HepG2 (cell line): ENCODE measurements at regions not wholly inside any gene's neighbourhood (a gene's known extent, or its start where the extent isn't known, plus 50 kb on each side); places are given as distances from the start of the nearest gene placed in this dataset.
A peak's percentile ranks its signal among the peaks of the same experiment; 100 is the strongest.

Source experiments
- ATF6 ChIP-seq: sonication (generic); formaldehyde crosslinking; conservative IDR thresholded peaks from 2 replicates; pipeline ENCODE4 v1.4.0; 2020; ENCODE audit warnings: missing genetic modification reagents
- DNMT3B ChIP-seq: conservative IDR thresholded peaks from 2 replicates; pipeline ENCODE4 v1.6.1; 2016; ENCODE audit warnings: missing biosample characterization, control low read depth
- E2F1 ChIP-seq: sonication (generic); formaldehyde crosslinking; IDR thresholded peaks from 2 replicates; pipeline ENCODE4 v1.5.0; 2020; ENCODE audit warnings: missing genetic modification reagents
- FOXO1 ChIP-seq: sonication (generic); formaldehyde crosslinking; IDR thresholded peaks from 2 replicates; pipeline ENCODE4 v1.4.0; 2020; ENCODE audit warnings: missing genetic modification reagents
- HNF4A ChIP-seq: sonication (generic); formaldehyde crosslinking; IDR thresholded peaks from 2 replicates; pipeline ENCODE4 v1.4.0; 2020; ENCODE audit warnings: missing genetic modification reagents
- KLF6 ChIP-seq: IDR thresholded peaks from 2 replicates; pipeline ENCODE4 v1.8.0; 2016; ENCODE audit warnings: missing biosample characterization, missing genetic modification reagents
- MYNN ChIP-seq: sonication (generic); formaldehyde crosslinking; IDR thresholded peaks from 2 replicates; pipeline ENCODE4 v1.4.0; 2020; ENCODE audit warnings: mild to moderate bottlenecking, low read depth, missing genetic modification reagents
- PHF20 ChIP-seq: sonication (generic); formaldehyde crosslinking; IDR thresholded peaks from 2 replicates; pipeline ENCODE4 v1.5.0; 2020; ENCODE audit warnings: mild to moderate bottlenecking, missing genetic modification reagents
- RAD21 ChIP-seq: fragments of 450-650 bp; formaldehyde crosslinking; IDR thresholded peaks from 2 replicates; pipeline ENCODE4 v1.5.0; 2020; ENCODE audit warnings: mild to moderate bottlenecking
- SOX6 ChIP-seq, 2 experiments: fragments of 450-650 bp in 1 of 2; sonication (generic) in 1 of 2; formaldehyde crosslinking in 1 of 2; IDR thresholded peaks; 2 replicates each; pipeline versions ENCODE4 v1.4.0 to v1.6.1; 2017 to 2020; ENCODE audit warnings: antibody characterized with exemption in 1 of 2, mild to moderate bottlenecking in 1 of 2, missing genetic modification reagents in 1 of 2
- SP4 ChIP-seq: sonication (generic); formaldehyde crosslinking; IDR thresholded peaks from 2 replicates; pipeline ENCODE4 v1.8.1; 2023; ENCODE audit warnings: mild to moderate bottlenecking, missing genetic modification reagents
- USF2 ChIP-seq, 2 experiments: sonication (generic) in 1 of 2; formaldehyde crosslinking in 1 of 2; IDR thresholded peaks; 2 replicates each; pipeline versions ENCODE4 v1.5.1 to v1.6.1; 2011 to 2020; ENCODE audit warnings: borderline replicate concordance in 1 of 2, low read depth in 1 of 2, low read length in 1 of 2, mild to moderate bottlenecking in 1 of 2, missing genetic modification reagents in 1 of 2, moderate library complexity in 1 of 2
- ZNF292 ChIP-seq: sonication (generic); formaldehyde crosslinking; IDR thresholded peaks from 2 replicates; pipeline ENCODE4 v1.8.1; 2022; ENCODE audit warnings: mild to moderate bottlenecking, low read depth, missing genetic modification reagents, borderline replicate concordance
- ZNF407 ChIP-seq: sonication (generic); formaldehyde crosslinking; IDR thresholded peaks from one replicate; pipeline ENCODE4 v1.5.1; 2020; ENCODE audit warnings: mild to moderate bottlenecking, missing genetic modification reagents; ENCODE audit errors: not compliant biosample characterization
- ZNF629 ChIP-seq: sonication (generic); formaldehyde crosslinking; conservative IDR thresholded peaks from 2 replicates; pipeline ENCODE4 v1.5.0; 2020; ENCODE audit warnings: missing genetic modification reagents
- ZNF720 ChIP-seq: sonication (generic); formaldehyde crosslinking; IDR thresholded peaks from 2 replicates; pipeline ENCODE4 v1.4.0; 2020; ENCODE audit warnings: missing genetic modification reagents
- ZNF790 ChIP-seq: sonication (generic); formaldehyde crosslinking; IDR thresholded peaks from 2 replicates; pipeline ENCODE4 v1.8.0; 2022; ENCODE audit warnings: missing genetic modification reagents, mild to moderate bottlenecking, borderline replicate concordance

- TF ChIP-seq ZNF407 (CRISPR knock-in tag) (no peak), USF2 (IDR thresholded peaks at IDR 0.05; ENCODE audit: low read depth, low read length) (peak; percentile 63), USF2 (CRISPR knock-in tag; IDR thresholded peaks at IDR 0.05; ENCODE audit: borderline replicate concordance) (peak; percentile 56; the same call in 1 of the 2 replicates), E2F1 (0 out of 2 replicates have a peak, but pooled peaks have one; percentile 8), SP4 (CRISPR knock-in tag) (peak; percentile 36; the same call in 1 of the 2 replicates), FOXO1 (CRISPR knock-in tag) (no peak), ZNF292 (CRISPR knock-in tag) (no peak), ZNF790 (CRISPR knock-in tag) (no peak), PHF20 (CRISPR knock-in tag) (no peak), ZNF720 (CRISPR knock-in tag) (no peak), MYNN (no peak), HNF4A (CRISPR knock-in tag) (peak; percentile 45), ATF6 (no peak), DNMT3B (no peak), SOX6 (IDR thresholded peaks at IDR 0.05) (no peak), SOX6 (CRISPR knock-in tag; IDR thresholded peaks at IDR 0.05) (no peak), ZNF629 (no peak), RAD21 (CRISPR knock-in tag) (peak; percentile 77), KLF6 (CRISPR knock-in tag) (no peak)
Observed at GRCh38 chr12:58819345-58819744, 101.0 kb downstream of the LRIG3 start (continued).
